ENCODE measurements at regions not wholly inside any gene's neighbourhood (a gene's known extent, or its start where the extent isn't known, plus 50 kb on each side); places are given as distances from the start of the nearest gene placed in this dataset.

- no peak for DNase-seq (ENCODE audit: low read depth in 2 of 2)
Observed at GRCh38 chr3:194009892-194010533, 125.9 kb upstream of the HES1 start.

GRCh38 chr3:194011807-194012206, 124.1 kb upstream of the HES1 start:
- no peak for DNase-seq (ENCODE audit: low read depth in 2 of 2)

GRCh38 chr3:194013928-194014327, 122.0 kb upstream of the HES1 start:
- no peak for DNase-seq (ENCODE audit: low read depth in 2 of 2)

- no peak for DNase-seq (ENCODE audit: low read depth in 2 of 2)
Observed at GRCh38 chr3:194014756-194015155, 121.2 kb upstream of the HES1 start.

- no peak for DNase-seq (ENCODE audit: low read depth in 2 of 2)
Observed at GRCh38 chr3:194019398-194020165, 116.4 kb upstream of the HES1 start.

GRCh38 chr3:194022052-194022451, 113.9 kb upstream of the HES1 start:
- no peak for DNase-seq (ENCODE audit: low read depth in 2 of 2)

GRCh38 chr3:194022816-194023215, 113.1 kb upstream of the HES1 start:
- DNase-seq (ENCODE audit: low read depth in 2 of 2), result no peak

- DNase-seq (ENCODE audit: low read depth in 2 of 2), result no peak
Observed at GRCh38 chr3:194023501-194024280, 112.3 kb upstream of the HES1 start.

- DNase-seq (ENCODE audit: low read depth in 2 of 2), result no peak
Observed at GRCh38 chr3:194025119-194025518, 110.8 kb upstream of the HES1 start.

- DNase-seq (ENCODE audit: low read depth in 2 of 2), result no peak
Observed at GRCh38 chr3:194025951-194026350, 110.0 kb upstream of the HES1 start.

GRCh38 chr3:194028434-194029004, 107.4 kb upstream of the HES1 start:
- DNase-seq (ENCODE audit: low read depth in 2 of 2), result no peak

- DNase-seq (ENCODE audit: low read depth in 2 of 2), result no peak
Observed at GRCh38 chr3:194029846-194030245, 106.1 kb upstream of the HES1 start.

- DNase-seq (ENCODE audit: low read depth in 2 of 2), result no peak
Observed at GRCh38 chr3:194030372-194030771, 105.6 kb upstream of the HES1 start.

- no peak for DNase-seq (ENCODE audit: low read depth in 2 of 2)
Observed at GRCh38 chr3:194031349-194031748, 104.6 kb upstream of the HES1 start.

- no peak for DNase-seq (ENCODE audit: low read depth in 2 of 2)
Observed at GRCh38 chr3:194031867-194032635, 103.9 kb upstream of the HES1 start.

- DNase-seq (ENCODE audit: low read depth in 2 of 2), result no peak
Observed at GRCh38 chr3:194032828-194033435, 103.0 kb upstream of the HES1 start.

- no peak for DNase-seq (ENCODE audit: low read depth in 2 of 2)
Observed at GRCh38 chr3:194034346-194035336, 101.3 kb upstream of the HES1 start.

- no peak for DNase-seq (ENCODE audit: low read depth in 2 of 2)
Observed at GRCh38 chr3:194035406-194036138, 100.4 kb upstream of the HES1 start.

- no peak for DNase-seq (ENCODE audit: low read depth in 2 of 2)
Observed at GRCh38 chr3:194036842-194037241, 99.1 kb upstream of the HES1 start.

Data from stimulated activated CD8-positive, alpha-beta memory T cell treated with anti-CD3 and anti-CD28 coated beads, Interleukin-15, amount 100 ng/mL, for 48 hours (primary cell).